Thoracic aorta (tissue), 2 donors: ENCODE measurements at regions not wholly inside any gene's neighbourhood (a gene's known extent, or its start where the extent isn't known, plus 50 kb on each side); places are given as distances from the start of the nearest gene placed in this dataset.
"Not testable (repeated sequence)": the region's sequence is repeated elsewhere in the genome, so short reads cannot be mapped to it uniquely, and the experiment has no call there.

Source experiments
- ATAC-seq: fragments of 150-250 bp; one replicate; pipeline ENCODE4 v1.8.0; 2017; ENCODE audit warnings: low read depth; ENCODE audit not compliant: insufficient number of reproducible peaks, low FRiP score
- DNase-seq: peaks from one replicate; pipeline ENCODE4 v3.0.0-alpha.2; 2020; ENCODE audit warnings: low spot score
- H3K27ac ChIP-seq, 2 donors: fragments of 200-600 bp; sonication (generic); 1 replicate in 1 of 2; 2 replicates in 1 of 2; pipeline ENCODE4 v1.5.1; 2016; ENCODE audit warnings: mild to moderate bottlenecking in 2 of 2, moderate library complexity in 2 of 2
- H3K27me3 ChIP-seq: fragments of 200-600 bp; sonication (generic); replicated peaks from 2 replicates; pipeline ENCODE4 v1.6.0; 2016; ENCODE audit warnings: mild to moderate bottlenecking; ENCODE audit not compliant: insufficient read depth
- H3K36me3 ChIP-seq: fragments of 200-600 bp; sonication (generic); one replicate; pipeline ENCODE4 v1.5.1; 2016
- H3K4me1 ChIP-seq, 2 donors: fragments of 200-600 bp; sonication (generic); 1 replicate in 1 of 2; 2 replicates in 1 of 2; pipeline versions ENCODE4 v1.5.1 to v1.6.0; 2016; ENCODE audit warnings: low read depth in 2 of 2, mild to moderate bottlenecking in 1 of 2; ENCODE audit not compliant: control insufficient read depth in 1 of 2
- H3K4me3 ChIP-seq: fragments of 200-600 bp; sonication (generic); 2 replicates; pipeline ENCODE4 v1.5.1; 2016; ENCODE audit warnings: mild to moderate bottlenecking
- H3K9me3 ChIP-seq: fragments of 200-600 bp; sonication (generic); 2 replicates; pipeline ENCODE4 v1.5.1; 2016
- TF ChIP-seq, protein P1 (sequence below): fragments of 200-600 bp; sonication (generic); IDR thresholded peaks from one replicate; pipeline ENCODE4 v1.5.1; 2019; ENCODE audit warnings: antibody characterized with exemption

DNA sequence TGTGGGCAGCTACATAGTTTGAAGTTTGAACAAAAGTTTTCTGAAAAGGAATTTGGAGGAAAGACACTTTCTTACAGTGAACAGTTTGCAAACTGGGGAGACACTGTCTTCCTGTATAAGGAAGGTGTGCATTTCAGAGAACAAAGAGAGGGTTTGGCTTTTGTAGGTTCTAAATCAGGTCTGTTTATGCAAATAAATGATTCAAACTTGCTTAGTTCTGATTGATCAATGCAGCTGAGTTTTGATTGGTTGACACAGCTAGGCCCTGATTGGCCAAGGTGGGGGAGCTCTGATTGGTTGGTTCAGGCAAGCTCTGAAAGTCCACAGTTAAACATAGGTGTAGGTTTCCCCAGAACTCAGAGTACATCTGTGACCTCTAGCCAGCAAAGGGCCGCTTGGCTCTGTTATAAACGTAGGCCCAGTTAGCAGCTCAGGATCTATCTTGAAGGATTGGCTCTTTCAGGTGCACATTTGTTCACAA, 63.0 kb upstream of the ENPP6 start:
- no peak overlapping the region for H3K4me3 ChIP-seq
- no peak for ATAC-seq
- H3K4me1 ChIP-seq, result no peaks in the 10 kb centered on the region

DNA sequence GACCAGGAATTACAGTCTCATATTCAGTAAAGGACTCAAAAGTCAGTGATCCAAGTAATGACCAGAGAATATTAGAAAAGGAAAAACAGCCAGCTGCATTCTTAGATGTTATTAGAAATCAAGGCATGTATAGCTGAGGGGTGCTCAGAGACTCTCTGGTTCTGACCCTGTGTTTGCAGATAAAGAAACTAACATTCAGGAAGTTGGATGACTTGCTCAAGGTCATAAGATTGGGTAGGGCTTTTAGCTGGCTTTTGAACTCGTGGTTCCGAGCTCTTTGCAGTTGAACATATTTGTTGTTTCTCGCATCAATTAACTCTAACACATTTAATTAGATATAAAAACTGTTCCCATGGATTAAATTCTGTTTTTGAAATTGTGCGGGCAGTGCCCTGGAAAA, 62.5 kb upstream of the ENPP6 start:
- no peak for DNase-seq
- Histone ChIP-seq H3K27me3 (no peaks in the 10 kb centered on the region), H3K9me3 (no peaks in the 10 kb centered on the region), H3K27ac (no peak overlapping the region), H3K4me3 (no peak overlapping the region), H3K4me1 (no peaks in the 10 kb centered on the region), H3K36me3 (no peaks in the 10 kb centered on the region)
- TF ChIP-seq, protein P1, sequence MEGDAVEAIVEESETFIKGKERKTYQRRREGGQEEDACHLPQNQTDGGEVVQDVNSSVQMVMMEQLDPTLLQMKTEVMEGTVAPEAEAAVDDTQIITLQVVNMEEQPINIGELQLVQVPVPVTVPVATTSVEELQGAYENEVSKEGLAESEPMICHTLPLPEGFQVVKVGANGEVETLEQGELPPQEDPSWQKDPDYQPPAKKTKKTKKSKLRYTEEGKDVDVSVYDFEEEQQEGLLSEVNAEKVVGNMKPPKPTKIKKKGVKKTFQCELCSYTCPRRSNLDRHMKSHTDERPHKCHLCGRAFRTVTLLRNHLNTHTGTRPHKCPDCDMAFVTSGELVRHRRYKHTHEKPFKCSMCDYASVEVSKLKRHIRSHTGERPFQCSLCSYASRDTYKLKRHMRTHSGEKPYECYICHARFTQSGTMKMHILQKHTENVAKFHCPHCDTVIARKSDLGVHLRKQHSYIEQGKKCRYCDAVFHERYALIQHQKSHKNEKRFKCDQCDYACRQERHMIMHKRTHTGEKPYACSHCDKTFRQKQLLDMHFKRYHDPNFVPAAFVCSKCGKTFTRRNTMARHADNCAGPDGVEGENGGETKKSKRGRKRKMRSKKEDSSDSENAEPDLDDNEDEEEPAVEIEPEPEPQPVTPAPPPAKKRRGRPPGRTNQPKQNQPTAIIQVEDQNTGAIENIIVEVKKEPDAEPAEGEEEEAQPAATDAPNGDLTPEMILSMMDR, result no peak
- ATAC-seq, result no peak

More for the DNA sequence above, 63.0 kb upstream of the ENPP6 start:
- H3K27me3 ChIP-seq, result no peaks in the 10 kb centered on the region
- no peak for DNase-seq
- no peaks in the 10 kb centered on the region for H3K36me3 ChIP-seq
- TF ChIP-seq, protein P1, result no peak
- no peaks in the 10 kb centered on the region for H3K9me3 ChIP-seq
- no peak overlapping the region for H3K27ac ChIP-seq

DNA sequence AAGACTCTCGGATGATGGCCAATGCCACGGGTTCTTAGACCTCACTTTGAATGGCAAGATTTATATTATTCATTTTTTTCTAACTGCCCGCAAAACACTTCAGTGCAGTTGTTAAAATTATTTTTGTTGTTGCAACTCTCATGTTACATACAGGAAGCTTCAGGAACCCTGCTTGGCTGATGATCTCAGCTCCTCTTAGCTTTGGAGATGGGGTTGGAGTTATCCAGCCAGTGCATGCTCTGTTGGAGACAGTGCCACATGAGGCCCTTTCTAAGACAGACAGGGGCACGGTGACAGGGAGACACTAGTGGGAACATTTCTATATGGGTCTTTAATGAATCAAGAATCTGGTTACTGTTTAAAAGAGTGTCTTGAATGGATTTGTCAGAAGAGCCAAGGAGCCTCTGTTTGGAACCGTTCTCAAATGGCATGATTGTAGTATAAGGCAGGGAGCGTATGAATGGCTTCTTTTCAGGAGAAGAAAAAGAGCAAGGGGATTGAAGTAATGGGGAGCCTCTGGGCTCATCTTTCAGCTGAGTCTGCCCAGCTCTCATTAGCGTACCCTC, 61.9 kb upstream of the ENPP6 start:
- Histone ChIP-seq H3K9me3 (no peaks in the 10 kb centered on the region), H3K4me3 (no peak overlapping the region), H3K27me3 (no peaks in the 10 kb centered on the region), H3K27ac (no peak overlapping the region), H3K36me3 (no peaks in the 10 kb centered on the region), H3K4me1 (no peaks in the 10 kb centered on the region)
- TF ChIP-seq, protein P1, result no peak
- ATAC-seq (no peak), DNase-seq (no peak)

DNA sequence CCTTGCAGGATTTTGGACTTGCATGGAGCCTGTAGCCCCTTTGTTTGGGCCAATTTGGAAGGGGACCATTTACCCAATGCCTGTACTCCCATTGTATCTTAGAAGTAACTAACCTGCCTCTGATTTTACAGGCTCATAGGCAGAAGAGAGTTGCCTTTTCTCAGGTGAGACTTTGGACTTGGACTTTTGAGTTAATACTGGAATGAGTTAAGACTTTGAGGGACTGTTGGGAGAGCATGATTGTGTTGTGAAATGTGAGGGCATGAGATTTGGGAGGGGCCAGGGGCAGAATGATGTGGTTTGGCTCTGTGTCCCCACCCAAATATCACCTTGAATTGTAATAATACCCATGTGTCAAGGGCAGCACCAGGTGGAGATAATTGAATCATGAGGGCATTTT, 60.1 kb upstream of the ENPP6 start:
- not testable (repeated sequence) for ATAC-seq, H3K27me3 ChIP-seq

DNA sequence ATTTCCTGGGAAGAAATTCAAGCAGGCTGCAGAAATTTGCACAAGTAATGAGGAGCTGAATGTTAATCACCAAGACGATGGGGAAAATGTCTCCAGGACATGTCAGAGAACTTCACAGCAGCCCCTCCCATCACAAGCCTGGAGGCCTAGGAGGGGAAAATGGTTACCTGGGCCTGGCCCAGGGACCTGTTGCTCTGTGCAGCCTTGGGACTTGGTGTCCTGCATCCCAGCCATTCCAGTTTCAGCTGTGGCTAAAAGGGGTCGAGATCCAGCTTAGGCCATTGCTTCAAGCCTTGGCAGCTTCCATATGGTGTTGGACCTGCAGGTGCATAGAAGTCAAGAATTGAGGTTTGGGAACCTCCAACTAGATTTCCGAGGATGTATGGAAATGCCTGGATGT, 59.3 kb upstream of the ENPP6 start:
- not testable (repeated sequence) for H3K27ac ChIP-seq

More for the DNA sequence above, 60.1 kb upstream of the ENPP6 start:
- H3K36me3 ChIP-seq, H3K4me3 ChIP-seq, H3K4me1 ChIP-seq, H3K27ac ChIP-seq, H3K9me3 ChIP-seq, DNase-seq: not testable (repeated sequence)

DNA sequence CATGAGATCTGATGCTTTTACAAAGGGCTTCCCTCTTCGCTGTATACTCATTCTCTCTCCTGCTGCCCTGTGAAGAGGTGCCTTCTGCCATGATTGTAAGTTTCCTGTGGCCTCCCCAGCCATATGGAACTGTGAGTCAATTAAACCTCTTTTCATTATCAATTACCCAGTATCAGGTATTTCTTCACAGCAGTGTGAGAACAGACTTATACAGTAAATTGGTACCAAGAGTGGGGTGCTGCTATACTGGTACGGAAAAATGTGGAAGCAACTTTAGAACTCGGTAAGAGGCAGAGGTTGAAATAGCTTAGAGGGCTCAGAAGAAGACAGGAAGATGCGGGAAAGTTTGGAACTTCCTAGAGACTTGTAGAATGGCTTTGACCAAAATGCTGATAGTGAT, 58.7 kb upstream of the ENPP6 start:
- DNase-seq, H3K9me3 ChIP-seq, H3K36me3 ChIP-seq, H3K4me3 ChIP-seq, H3K4me1 ChIP-seq, H3K27ac ChIP-seq, H3K27me3 ChIP-seq, ATAC-seq: not testable (repeated sequence)

More for the DNA sequence above, 59.3 kb upstream of the ENPP6 start:
- H3K4me3 ChIP-seq, H3K27me3 ChIP-seq, H3K36me3 ChIP-seq, H3K4me1 ChIP-seq, ATAC-seq, DNase-seq, H3K9me3 ChIP-seq: not testable (repeated sequence)

DNA sequence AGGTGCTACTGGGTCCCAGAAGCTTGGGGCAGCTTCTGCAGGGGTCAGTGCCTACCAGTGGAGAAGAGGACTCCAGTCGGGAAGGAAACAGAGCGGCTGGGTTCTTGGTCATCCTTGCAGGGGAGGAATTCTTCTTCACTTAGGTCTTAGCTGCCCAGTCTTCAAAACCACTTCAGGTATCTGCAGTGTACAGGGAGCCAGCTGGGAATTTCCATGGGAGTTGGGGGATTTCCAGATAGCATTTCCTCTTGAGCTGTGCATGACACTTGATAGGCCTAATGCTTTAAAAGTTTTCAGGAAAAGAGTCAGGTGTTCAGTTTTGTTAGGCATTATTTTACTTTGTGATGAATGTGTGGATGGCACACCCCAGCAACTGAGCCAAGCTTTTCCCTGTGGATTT, 58.1 kb upstream of the ENPP6 start:
- no peak for ATAC-seq
- no peak for DNase-seq
- Histone ChIP-seq H3K4me1 (no peaks in the 10 kb centered on the region), H3K9me3 (no peaks in the 10 kb centered on the region), H3K27ac (no peak overlapping the region), H3K36me3 (no peaks in the 10 kb centered on the region), H3K27me3 (no peaks in the 10 kb centered on the region), H3K4me3 (no peak overlapping the region)
- TF ChIP-seq, protein P1, result no peak
